HG02981 (cell line): ENCODE measurements at regions not wholly inside any gene's neighbourhood (a gene's known extent, or its start where the extent isn't known, plus 50 kb on each side); places are given as distances from the start of the nearest gene placed in this dataset.

Experiments
- ATAC-seq: cut with Tn5 transposase; IDR thresholded peaks from one replicate; pipeline ENCODE4 v1.9.1; 2021; ENCODE audit warnings: mild to moderate bottlenecking, moderate library complexity; ENCODE audit not compliant: unreplicated experiment

DNA sequence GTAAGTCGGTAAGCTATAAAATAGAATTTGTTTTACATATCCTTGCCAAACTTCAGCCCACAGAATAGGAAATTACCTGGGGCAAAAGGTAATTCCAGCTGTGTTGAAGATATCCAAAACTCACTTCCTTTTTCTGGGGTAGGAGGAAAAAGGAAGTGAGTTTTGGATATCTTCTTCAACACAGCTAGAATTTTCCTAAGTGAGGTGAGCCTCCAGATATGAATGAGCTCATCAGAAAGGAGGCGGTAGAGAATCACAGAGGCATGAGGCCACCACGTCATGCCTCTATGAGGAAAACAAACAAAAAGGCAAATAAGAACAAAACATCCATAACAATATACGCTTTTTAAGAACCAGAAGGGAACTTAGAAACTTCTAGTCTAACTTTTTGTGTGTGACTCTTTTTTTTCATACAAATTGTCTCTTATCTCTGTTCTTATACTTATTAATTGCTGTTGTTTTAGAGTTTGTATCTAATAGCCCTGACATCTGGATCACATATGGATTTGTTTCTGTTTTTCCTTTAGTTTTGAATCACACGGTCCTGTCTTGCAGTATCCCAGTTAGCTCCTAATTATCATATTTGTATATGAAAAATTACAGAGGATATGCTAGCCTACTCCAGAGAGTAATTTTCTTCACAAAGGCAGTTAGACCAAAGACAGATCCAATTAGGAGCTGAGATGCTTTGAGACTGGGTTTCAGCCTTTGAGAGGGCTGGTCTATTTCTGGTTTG lies 104.5 kb downstream of the RBM43 start:
- ATAC-seq: no peak

DNA sequence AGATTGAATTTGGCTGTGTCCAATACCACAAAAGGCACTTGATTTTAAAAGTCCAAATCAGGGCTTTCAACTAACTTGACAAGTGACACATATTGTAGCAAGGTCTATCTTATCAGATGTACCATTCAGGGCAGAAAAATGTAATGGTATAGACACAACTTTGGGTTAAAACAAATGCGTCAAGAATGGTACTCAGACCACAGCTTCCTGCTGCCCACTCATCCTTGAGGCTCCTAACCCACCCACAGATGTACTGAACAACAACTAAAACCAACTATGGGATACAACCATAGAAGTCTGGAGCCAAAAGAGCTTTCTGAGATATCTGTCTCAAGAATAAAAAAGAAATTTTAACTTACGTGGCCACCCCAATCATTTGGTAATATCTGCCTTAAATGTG lies 105.2 kb downstream of the RBM43 start:
- ATAC-seq: no peak

DNA sequence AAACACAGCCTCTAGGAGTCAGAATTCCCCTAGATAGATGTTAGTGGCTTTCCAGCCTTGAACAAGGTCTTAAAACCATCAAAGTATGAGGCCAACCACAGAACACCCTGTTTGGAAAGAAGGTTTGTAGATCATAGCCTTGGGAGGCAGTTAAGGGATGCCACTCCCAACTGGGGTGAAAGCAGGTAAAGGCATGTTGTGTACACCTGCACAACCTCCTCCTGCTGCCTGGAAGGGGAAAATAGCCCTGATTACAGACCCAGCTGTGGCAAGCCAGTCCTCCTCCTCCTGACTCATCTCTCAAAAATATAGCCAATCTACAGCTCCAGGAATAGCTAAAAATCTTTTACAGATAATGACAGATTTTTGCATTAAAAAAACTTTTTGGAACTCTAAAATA lies 108.1 kb downstream of the RBM43 start:
- ATAC-seq: no peak

DNA sequence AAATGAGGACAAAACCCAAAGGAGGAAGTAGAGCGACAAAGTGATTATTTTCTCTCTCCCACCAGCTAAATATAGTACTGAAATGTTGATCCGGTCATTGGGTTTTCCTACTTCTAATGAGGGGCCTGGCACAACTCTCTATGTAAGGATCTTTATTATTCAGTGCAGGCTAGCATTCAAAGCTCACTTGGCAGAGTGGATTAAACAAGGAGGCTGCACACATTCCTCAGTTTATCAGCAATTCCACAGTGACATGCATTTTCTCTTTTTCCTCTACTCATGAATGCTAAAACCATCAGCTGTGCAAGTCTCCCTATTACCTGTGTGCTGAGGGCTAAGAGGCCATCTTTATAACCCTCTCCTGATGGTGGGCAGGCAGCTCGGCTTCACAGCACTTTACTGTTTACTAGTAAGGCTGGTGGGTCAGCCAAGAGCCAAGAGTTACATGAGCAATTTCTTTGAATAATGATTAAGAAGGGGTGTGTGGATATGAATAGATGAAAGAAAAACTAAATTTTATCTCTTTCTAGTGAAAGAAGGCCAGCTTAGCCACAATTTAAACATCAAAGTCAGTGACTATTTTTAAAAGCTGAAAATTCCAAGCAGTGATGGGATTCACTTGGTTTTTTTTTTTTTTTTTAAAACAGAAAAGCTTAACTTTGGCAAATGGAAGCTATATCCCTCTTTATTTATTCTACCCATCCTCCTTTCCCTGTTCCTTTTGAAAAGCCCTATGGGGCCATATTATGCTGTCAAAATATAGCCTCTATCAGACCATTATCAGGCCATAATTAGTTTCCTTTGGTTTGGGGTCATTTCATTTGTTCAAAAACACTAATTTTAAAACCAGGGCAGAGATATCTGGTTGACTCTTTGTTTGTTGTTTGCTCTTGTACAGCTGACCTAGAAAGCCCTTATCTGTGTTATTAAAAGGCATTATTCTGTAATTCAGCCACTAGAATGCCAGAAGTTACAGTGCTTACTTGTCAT lies 111.0 kb downstream of the RBM43 start:
- no peak for ATAC-seq

DNA sequence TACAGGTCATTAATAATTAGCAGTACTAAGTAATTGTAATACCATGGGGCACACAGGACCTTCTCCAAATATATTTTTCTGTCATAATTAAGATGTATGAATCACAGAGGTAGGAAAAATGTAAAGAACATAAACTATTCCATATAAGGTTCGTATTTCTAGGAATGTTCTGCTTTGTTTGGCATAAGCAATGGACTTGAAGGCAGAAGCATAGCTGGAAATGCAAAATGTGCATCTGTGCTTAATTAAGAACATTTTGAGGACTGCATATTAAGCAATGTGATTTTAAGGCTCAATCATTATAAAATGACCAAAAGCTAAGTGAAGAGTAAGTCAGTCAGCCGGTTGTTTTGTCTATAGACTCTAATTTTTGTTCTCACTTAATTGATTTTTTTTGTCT lies 123.2 kb downstream of the RBM43 start:
- ATAC-seq: no peak

DNA sequence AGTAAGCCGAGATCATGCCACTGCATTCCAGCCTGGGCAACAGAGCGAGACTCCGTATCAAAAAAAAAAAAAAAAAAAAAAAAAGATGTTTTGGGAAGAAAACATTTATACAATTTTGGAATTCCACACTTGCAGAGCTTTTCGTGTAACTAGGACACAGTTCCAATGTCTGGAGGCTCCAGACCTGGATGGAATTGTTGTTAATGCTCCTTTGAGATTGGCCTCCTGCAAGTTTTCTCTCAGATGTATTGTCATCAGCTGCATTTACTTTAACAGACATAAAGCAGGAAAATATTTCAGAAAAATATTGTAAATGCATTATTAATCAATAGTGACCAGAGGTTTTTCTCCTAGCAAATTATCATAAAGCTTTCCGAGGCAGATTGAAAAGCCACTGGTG lies 124.1 kb downstream of the RBM43 start:
- no peak for ATAC-seq

DNA sequence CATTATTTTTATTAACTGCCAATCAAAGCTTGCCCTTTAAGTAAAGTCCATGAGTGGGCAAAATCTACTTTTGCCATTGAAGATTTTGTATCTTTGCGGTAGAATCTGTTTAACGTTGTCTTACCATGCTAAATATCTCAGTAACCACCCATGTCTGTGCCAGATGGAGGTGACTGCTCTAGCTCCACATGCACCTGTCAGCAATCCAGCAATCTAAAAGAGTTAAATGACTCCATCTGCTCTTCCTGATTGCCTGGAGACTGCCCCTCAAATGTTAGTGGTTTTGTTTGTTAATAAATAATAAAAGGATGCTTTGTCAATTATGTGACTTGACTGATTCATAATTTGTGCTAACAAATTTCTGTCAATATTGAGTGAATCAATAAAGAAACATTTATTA lies 141.7 kb downstream of the RBM43 start:
- ATAC-seq: no peak

DNA sequence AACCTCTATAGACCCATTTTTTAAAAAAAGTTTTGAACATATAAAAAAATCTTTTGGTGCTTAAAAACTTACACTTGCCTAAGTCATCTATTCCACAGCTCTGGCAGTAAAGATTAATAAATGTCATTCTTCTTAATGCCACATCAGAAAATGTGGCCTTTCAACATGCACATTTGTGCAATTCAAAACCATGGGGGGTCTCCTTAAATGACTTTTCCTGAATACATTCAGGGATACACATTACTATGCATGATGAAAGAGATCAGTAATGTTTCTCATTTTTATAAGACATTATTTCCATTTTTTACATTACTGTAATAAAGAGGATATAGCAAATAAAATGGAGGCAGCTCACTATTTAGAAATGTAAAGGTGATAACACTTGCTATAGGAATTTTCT lies 142.3 kb downstream of the RBM43 start:
- ATAC-seq: no peak

DNA sequence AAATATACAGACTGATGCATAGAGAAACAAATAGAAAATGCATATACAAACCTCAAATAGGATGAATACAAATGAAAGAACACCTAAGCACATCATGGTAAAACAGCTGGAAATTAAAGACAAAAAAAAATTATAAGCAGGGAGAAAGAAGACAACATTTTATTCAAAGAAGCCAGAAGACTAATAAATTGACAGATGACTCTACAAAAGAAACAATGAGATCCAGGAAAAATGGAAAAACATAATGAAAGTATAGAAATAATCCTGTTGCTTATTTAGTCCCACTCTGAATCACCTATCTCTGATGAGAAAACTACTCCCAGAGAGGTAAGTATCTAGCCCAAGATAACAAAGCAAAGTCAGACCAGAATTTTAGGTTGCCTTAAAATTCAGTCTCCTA lies 143.4 kb downstream of the RBM43 start:
- no peak for ATAC-seq

DNA sequence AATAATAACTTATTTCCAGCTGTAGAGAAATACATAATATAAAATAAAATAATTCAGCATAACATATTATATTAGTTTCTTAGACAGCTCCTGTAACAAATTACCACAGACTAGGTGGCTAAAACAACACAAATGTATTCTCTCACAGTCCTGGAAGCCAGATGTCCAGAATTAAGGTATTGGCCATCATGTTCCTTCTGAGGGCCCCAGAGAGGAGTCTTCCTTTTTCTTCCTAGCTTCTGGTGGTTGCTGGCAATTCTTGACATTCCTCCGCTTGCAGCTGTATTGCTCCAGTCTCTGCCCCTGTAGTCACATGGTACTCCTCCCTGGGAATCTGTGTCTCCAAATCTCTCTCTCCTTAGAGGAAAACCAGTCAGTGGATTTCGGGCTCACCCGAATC lies 146.8 kb downstream of the RBM43 start:
- no peak for ATAC-seq

DNA sequence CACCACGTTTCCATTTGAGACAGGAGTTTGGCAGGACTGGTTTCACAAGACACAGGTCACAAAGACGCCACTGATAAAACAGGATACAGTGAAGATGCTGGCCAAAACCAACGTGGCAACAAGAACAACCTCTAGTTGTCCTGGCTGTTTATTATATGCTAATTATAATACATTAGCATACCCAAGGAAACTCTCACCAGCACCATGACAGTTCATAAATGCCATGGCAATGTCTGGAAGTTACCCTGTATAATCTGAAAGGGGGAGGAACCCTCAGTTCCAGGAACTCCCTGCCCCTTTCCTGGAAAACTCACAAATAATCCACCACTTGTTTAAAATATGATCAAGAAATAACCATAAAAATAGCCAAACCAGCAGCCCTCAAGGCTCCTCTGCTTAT lies 148.3 kb downstream of the RBM43 start:
- no peak for ATAC-seq

DNA sequence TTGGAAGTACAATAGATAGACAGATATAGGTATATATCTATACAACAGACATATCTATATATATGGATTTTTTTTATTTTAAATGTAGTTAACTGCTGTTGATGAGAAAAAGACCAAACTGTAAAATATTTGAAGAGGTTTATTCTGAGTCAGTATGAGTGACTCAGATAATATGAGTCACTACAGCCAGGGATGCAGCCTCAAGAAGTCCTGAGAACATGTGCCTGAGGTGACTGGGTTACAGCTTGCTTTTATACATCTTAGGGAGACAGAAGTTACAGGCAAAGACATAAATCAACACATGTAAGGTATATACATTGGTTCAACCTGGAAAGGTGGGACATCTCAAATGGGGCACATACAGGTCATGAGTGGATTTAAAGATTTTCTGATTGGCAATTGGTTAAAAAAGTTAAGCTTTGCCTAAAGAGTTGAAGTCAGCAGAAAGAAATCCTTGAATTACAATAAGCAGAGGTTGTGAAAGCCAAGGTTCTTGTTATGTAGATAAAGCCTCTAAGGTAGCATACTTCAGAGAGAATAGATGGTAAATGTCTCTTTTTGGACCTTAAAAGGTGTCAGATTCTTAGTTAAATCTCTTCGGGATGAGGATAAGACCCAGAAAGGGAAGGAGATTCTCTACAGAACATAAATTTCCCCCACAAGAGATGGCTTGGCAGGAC lies 149.9 kb downstream of the RBM43 start:
- ATAC-seq: no peak

DNA sequence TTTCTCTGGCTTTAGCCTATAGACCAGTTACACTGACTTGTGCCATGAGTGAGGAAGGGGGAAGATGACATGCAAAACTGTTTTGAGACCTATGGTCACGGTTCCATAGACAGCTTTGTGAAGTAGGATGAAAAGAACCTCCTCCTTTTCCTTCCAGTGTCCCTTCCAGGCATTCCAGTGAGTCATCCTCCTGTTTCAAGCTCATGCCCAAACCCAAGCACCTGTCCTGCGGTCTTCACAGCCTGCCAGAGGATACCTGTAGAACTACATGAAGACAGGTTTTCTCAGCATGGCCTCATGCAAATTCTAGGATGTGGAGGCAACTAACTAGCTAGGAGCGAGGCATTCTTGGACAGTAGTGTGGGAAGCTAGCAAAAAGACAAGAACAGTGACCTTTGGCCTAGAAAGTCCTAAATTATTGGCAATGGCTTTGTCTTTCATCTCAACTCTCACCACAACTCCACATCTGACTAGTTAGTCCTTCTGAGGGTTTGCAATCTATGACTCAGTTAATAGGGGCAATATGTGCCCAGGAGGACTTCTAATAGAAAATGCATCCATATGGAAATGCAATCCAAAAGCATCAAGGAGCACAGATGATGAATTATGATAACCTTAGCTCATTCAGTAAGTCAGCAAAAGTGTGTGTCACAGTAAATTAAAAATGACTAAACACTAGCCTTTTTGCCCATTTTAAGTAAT lies 154.7 kb downstream of the RBM43 start:
- ATAC-seq: no peak

DNA sequence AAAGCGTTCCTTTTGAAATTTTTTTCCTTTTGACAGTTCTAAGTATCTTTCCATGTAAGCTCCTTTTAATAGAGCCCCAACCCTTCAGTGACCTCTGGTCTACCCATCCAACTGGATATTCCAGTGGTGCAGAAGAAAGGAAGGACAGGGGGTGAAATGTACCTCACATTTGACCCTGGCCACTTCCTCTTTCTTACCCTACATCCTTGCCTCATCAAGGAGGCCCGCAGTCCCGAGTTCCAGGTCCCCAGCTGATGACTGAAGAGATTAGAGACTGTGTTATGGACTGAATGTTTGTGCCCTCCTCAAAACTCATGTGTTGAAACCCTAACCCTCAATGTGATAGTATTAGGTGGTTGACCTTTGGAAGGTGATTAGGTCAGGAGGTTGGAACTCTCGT lies 158.1 kb downstream of the RBM43 start:
- ATAC-seq: no peak

DNA sequence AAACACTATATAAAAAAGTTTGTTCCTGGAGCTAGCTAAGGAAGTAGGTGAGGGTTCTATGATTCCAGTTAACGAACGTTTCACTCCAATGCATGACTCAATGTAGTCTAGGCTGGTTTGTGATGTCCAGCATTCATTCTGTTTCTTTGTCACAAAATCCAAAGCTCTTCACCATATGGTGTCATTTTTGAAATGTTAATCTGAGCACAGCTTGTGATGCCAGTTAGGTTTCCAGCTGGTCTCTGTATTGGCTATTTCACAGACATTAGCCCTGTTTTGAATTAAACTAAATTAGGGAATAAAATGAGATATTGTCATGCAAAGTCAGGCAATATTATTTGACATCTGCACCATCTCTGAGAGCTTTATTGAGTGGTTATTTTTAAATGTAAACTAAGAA lies 159.4 kb downstream of the RBM43 start:
- ATAC-seq: no peak

DNA sequence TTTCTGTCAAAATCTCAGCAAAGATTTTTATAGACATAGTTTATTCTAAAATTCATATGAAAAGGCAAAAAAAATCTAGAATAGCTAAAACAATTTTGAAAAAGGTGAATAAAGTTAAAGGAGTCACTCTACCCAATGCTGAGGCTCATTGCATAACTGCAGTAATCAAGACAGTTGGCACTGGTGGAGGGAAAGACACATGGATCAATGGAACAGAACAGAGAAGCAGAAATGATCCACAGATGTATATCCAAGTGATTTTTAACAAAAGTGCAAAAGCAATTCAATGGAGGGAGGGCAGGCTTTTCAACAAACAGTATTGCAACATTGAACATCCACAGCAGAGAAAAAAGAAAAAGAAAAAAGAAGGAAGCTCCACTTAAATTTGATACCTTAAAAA lies 162.8 kb downstream of the RBM43 start:
- no peak for ATAC-seq

DNA sequence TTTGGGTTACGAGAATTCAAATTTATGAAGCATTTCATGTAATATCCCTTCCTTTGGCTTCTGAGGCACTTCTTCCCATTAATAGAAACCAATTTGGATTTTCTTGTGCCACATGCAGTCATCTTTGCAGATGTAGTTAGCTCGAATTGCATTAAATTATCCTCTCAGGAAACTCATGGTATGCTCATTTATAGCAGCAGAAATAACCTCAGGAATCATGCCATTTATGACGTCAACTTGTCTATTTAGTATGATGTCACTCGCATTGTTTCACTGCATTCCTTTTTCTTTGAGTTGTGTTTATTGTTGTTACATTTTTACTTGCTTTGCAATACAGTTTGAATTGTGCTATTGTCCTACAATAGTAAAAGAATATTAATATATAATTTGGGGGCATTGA lies 163.8 kb downstream of the RBM43 start:
- ATAC-seq: no peak

DNA sequence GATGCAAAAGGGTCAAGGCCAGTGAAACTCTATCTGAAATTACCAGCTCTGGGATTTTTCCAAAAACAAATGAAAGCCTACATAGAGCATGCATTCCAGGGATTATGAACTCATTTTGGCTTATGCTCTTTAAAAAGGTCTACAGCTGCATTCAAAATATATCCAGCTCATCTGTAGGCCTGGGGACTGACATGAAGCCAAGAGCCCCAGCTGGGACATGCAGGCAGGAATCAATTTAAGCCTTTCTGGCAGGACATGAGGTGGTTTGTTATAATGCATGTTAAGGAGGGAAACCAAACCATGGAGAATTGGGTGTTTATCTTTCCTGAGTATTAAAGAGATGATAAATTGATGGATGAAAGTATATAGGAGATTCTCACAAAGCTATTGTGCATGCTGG lies 164.5 kb downstream of the RBM43 start:
- ATAC-seq: no peak

DNA sequence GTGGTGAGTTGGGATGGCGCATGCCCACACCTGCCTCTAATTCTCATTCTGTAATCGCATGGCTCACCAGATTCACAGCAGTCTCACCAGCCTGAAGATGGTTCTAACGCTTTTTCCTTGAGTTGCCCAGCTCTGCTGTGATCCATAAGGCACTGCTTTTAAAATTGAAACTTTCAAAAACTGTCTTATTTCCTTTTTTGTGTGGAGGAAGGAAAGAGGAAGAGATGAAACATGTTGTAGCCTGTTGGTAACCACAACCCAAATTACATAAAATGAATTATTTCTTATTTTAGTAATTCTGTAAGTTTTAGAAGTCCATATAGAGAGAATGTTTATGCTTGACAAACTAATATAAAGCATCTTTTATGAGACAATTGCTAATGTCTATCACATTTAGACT lies 165.4 kb downstream of the RBM43 start:
- ATAC-seq: no peak

DNA sequence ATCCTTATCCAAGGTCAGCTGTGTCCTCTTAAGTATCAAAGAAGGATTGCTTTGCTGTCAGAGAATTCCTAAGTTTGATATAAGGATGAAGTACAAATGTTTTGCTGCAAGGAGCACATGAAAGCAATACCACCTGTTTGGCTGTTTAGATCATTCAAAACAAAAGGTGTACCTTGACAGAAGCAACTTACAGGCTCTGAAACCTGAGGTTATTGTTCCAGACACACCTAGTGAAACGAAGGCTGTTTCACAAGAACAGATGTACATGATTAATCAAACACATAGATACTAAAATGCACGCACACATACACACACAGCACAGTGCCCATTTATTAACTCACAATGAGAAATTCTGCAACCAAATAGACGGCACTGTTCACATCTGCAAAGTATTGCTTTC lies 166.2 kb downstream of the RBM43 start:
- ATAC-seq: no peak

DNA sequence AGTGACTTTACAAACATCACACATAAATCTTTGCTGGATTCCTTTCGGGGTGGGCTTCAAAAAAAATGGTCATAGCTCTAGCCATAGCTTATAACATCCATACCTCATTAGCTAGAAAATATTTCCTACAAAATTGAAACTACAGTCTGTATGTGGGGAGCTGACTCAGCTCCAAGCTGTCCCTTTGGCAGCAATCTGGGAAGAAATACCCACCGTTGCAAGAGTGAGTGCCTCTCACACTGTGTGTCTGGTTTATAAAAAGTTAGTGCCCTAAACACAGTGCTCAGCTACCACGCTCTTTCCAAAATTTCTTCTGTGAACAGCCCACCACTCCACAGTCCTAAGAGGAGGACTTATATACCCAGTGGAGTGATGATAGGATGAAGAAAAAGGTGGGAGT lies 170.1 kb downstream of the RBM43 start:
- no peak for ATAC-seq
